H1 (cell line): ENCODE measurements at regions not wholly inside any gene's neighbourhood (a gene's known extent, or its start where the extent isn't known, plus 50 kb on each side); places are given as distances from the start of the nearest gene placed in this dataset.

ENCODE experiments used
- BCL11A ChIP-seq, 2 experiments: IDR thresholded peaks; one replicate each; pipeline ENCODE4 v1.6.1; 2011; ENCODE audit warnings: low read depth in 2 of 2, low read length in 2 of 2, mild to moderate bottlenecking in 2 of 2
- CHD7 ChIP-seq: fragments of 300-600 bp; sonication (generic); IDR thresholded peaks from 2 replicates; pipeline ENCODE4 v1.7.1; 2012; ENCODE audit warnings: low read length, moderate library complexity, mild to moderate bottlenecking, inconsistent platforms; ENCODE audit not compliant: insufficient replicate concordance
- HDAC2 ChIP-seq, 2 experiments: fragments of 300-600 bp in 1 of 2; sonication (generic) in 1 of 2; IDR thresholded peaks; 2 replicates each; pipeline ENCODE4 v1.6.1; 2011 to 2012; ENCODE audit warnings: low read depth in 2 of 2, low read length in 2 of 2, mild to moderate bottlenecking in 2 of 2, moderate library complexity in 2 of 2, borderline replicate concordance in 1 of 2, inconsistent platforms in 1 of 2
- YY1 ChIP-seq: IDR thresholded peaks from 2 replicates; pipeline ENCODE4 v1.6.1; 2011; ENCODE audit warnings: low read depth, mild to moderate bottlenecking, low read length

GRCh38 chr5:4116834-4117233 is 521.2 kb downstream of the IRX1 start (continued):
- TF ChIP-seq CHD7 (no peak), BCL11A (IDR thresholded peaks at IDR 0.05; ENCODE audit: low read depth in 2 of 2, low read length in 2 of 2) (no peak), HDAC2 (IDR thresholded peaks at IDR 0.05; ENCODE audit: borderline replicate concordance in 1 of 2, low read depth in 2 of 2, low read length in 2 of 2) (no peak), YY1 (no peak)
